Liver (tissue), 8 donors: ENCODE measurements at regions not wholly inside any gene's neighbourhood (a gene's known extent, or its start where the extent isn't known, plus 50 kb on each side); places are given as distances from the start of the nearest gene placed in this dataset.

ENCODE experiments used
- DNase-seq: peaks from one replicate; pipeline ENCODE4 v3.0.0-alpha.2; 2017; ENCODE audit warnings: low spot score
- H3K27ac ChIP-seq, 2 donors: one replicate each; pipeline ENCODE4 v1.7.0; 2013; ENCODE audit warnings: inconsistent platforms in 2 of 2, low read length in 2 of 2, control low read depth in 1 of 2, low read depth in 1 of 2, mild to moderate bottlenecking in 1 of 2
- H3K27me3 ChIP-seq, 4 donors: one replicate each; pipeline versions ENCODE4 v1.6.1 to v1.7.0; 2013; ENCODE audit warnings: low read length in 3 of 4, inconsistent platforms in 1 of 4, mild to moderate bottlenecking in 1 of 4, moderate library complexity in 1 of 4; ENCODE audit not compliant: control insufficient read depth in 4 of 4, insufficient read depth in 4 of 4
- H3K36me3 ChIP-seq, 4 donors: one replicate each; pipeline versions ENCODE4 v1.6.1 to v1.7.0; 2013; ENCODE audit warnings: low read length in 3 of 4, mild to moderate bottlenecking in 3 of 4, low read depth in 1 of 4, moderate library complexity in 1 of 4; ENCODE audit not compliant: control insufficient read depth in 4 of 4, insufficient read depth in 3 of 4
- H3K4me1 ChIP-seq, 4 donors: one replicate each; pipeline versions ENCODE4 v1.6.1 to v1.7.0; 2013; ENCODE audit warnings: low read length in 3 of 4, mild to moderate bottlenecking in 3 of 4, moderate library complexity in 1 of 4; ENCODE audit not compliant: control insufficient read depth in 4 of 4, insufficient read depth in 4 of 4
- H3K4me3 ChIP-seq, 3 donors: one replicate each; pipeline versions ENCODE4 v1.6.1 to v1.7.0; 2013; ENCODE audit warnings: low read length in 3 of 3, control low read depth in 1 of 3, low read depth in 1 of 3, mild to moderate bottlenecking in 1 of 3
- H3K9ac ChIP-seq, 2 donors: one replicate each; pipeline ENCODE4 v1.7.0; 2013; ENCODE audit warnings: low read length in 2 of 2, mild to moderate bottlenecking in 2 of 2, moderate library complexity in 2 of 2, control low read depth in 1 of 2, low read depth in 1 of 2
- H3K9me3 ChIP-seq, 4 donors: one replicate each; pipeline versions ENCODE4 v1.6.1 to v1.7.0; 2013; ENCODE audit warnings: low read length in 3 of 4; ENCODE audit not compliant: control insufficient read depth in 4 of 4
- ATF3 ChIP-seq: IDR thresholded peaks from 2 replicates; pipeline ENCODE4 v1.6.1; 2016; ENCODE audit warnings: antibody characterized with exemption
- CTCF ChIP-seq: fragments of 150-350 bp; IDR thresholded peaks from 2 replicates; pipeline ENCODE4 v1.5.1; 2017; ENCODE audit warnings: improper control_type of control experiment, low read depth, low read length; ENCODE audit not compliant: missing input control
- EGR1 ChIP-seq, 2 donors: IDR thresholded peaks; 2 replicates each; pipeline ENCODE4 v1.6.1; 2016 to 2018; ENCODE audit warnings: antibody characterized with exemption in 2 of 2, low read depth in 2 of 2
- FOXA1 ChIP-seq: IDR thresholded peaks from 2 replicates; pipeline ENCODE4 v1.6.1; 2016; ENCODE audit warnings: antibody characterized with exemption
- FOXA2 ChIP-seq: IDR thresholded peaks from 2 replicates; pipeline ENCODE4 v1.6.1; 2016; ENCODE audit warnings: antibody characterized with exemption
- GABPA ChIP-seq, 2 donors: IDR thresholded peaks in 1 of 2; conservative IDR thresholded peaks in 1 of 2; 2 replicates each; pipeline ENCODE4 v1.6.1; 2016; ENCODE audit warnings: antibody characterized with exemption in 2 of 2, mild to moderate bottlenecking in 1 of 2, moderate library complexity in 1 of 2
- HNF4A ChIP-seq, 2 donors: conservative IDR thresholded peaks; 2 replicates each; pipeline ENCODE4 v1.6.1; 2016; ENCODE audit warnings: antibody characterized with exemption in 2 of 2, mild to moderate bottlenecking in 2 of 2
- HNF4G ChIP-seq: IDR thresholded peaks from 2 replicates; pipeline ENCODE4 v1.6.1; 2016; ENCODE audit warnings: antibody characterized with exemption
- JUND ChIP-seq, 2 donors: IDR thresholded peaks; 2 replicates each; pipeline ENCODE4 v1.6.1; 2016; ENCODE audit warnings: antibody characterized with exemption in 2 of 2
- MAX ChIP-seq: IDR thresholded peaks from 2 replicates; pipeline ENCODE4 v1.6.1; 2016; ENCODE audit warnings: antibody characterized with exemption
- NR2F2 ChIP-seq: IDR thresholded peaks from 2 replicates; pipeline ENCODE4 v1.6.1; 2016; ENCODE audit warnings: antibody characterized with exemption
- RAD21 ChIP-seq, 2 donors: IDR thresholded peaks; 2 replicates each; pipeline ENCODE4 v1.6.1; 2016; ENCODE audit warnings: antibody characterized with exemption in 2 of 2, mild to moderate bottlenecking in 2 of 2
- REST ChIP-seq: IDR thresholded peaks from 2 replicates; pipeline ENCODE4 v1.6.1; 2016; ENCODE audit warnings: antibody characterized with exemption, mild to moderate bottlenecking
- RXRA ChIP-seq, 2 donors: IDR thresholded peaks; 2 replicates each; pipeline ENCODE4 v1.6.1; 2017 to 2018; ENCODE audit warnings: antibody characterized with exemption in 2 of 2, mild to moderate bottlenecking in 1 of 2
- TAF1 ChIP-seq: conservative IDR thresholded peaks from 2 replicates; pipeline ENCODE4 v1.6.1; 2016; ENCODE audit warnings: antibody characterized with exemption, mild to moderate bottlenecking
- YY1 ChIP-seq: IDR thresholded peaks from 2 replicates; pipeline ENCODE4 v1.6.1; 2016; ENCODE audit warnings: antibody characterized with exemption, mild to moderate bottlenecking
- ZBTB33 ChIP-seq: IDR thresholded peaks from 2 replicates; pipeline ENCODE4 v1.6.1; 2016; ENCODE audit warnings: antibody characterized with exemption
- WGBS: extraction: QIAGEN DNeasy Blood & Tissue Kit; methylation state at CpG from one replicate; pipeline ENCODE4 v1.1.7; 2013; 5-methylcytosine and 5-hydroxymethylcytosine counted together
- donor health status: healthy.
- donor health status: healthy.
- donor health status: healthy.
- donor health status: healthy.
- donor health status: healthy.

- TF ChIP-seq REST (no peak), HNF4A (conservative IDR thresholded peaks at IDR 0.05) (no peak), RAD21 (IDR thresholded peaks at IDR 0.05) (no peak)
Observed at GRCh38 chr19:30691819-30692166, 319.6 kb downstream of the ZNF536 start (continued).

- no peak for DNase-seq
- H3K4me3 ChIP-seq, result no peak overlapping the region
- peaks cover 2 to 9% (median 6%) of the 10 kb centered on the region in 4 donors for H3K27me3 ChIP-seq
- no peak overlapping the region for H3K27ac ChIP-seq
- H3K9me3 ChIP-seq, result no peaks in the 10 kb centered on the region
- TF ChIP-seq JUND (IDR thresholded peaks at IDR 0.05), result no peak
- no peak for TF ChIP-seq RXRA (IDR thresholded peaks at IDR 0.05)
- TF ChIP-seq EGR1 (IDR thresholded peaks at IDR 0.05; ENCODE audit: low read depth in 2 of 2), result no peak
- TF ChIP-seq CTCF, result no peak
- TF ChIP-seq YY1, result no peak
- TF ChIP-seq NR2F2, result no peak
- no peak for TF ChIP-seq HNF4A (conservative IDR thresholded peaks at IDR 0.05)
- TF ChIP-seq ZBTB33, result no peak
- no peak for TF ChIP-seq REST
- no peak for TF ChIP-seq ATF3
- no peak for TF ChIP-seq MAX
- no peak for TF ChIP-seq TAF1
- TF ChIP-seq FOXA2, result no peak
- TF ChIP-seq GABPA (IDR thresholded peaks at IDR 0.05 in 1 of 2, conservative IDR thresholded peaks at IDR 0.05 in 1 of 2), result no peak
- no peak for TF ChIP-seq HNF4G
- TF ChIP-seq FOXA1, result no peak
- TF ChIP-seq RAD21 (IDR thresholded peaks at IDR 0.05), result no peak
- no peaks in the 10 kb centered on the region for H3K4me1 ChIP-seq
- no peaks in the 10 kb centered on the region for H3K36me3 ChIP-seq
- WGBS, result 22% methylated on average over 22 of the region's 22 CpGs
- no peak overlapping the region for H3K9ac ChIP-seq
Observed at GRCh38 chr19:30690935-30691818, 319.0 kb downstream of the ZNF536 start.
